IgD-negative memory B cell (primary cell): ENCODE measurements at regions not wholly inside any gene's neighbourhood (a gene's known extent, or its start where the extent isn't known, plus 50 kb on each side); places are given as distances from the start of the nearest gene placed in this dataset.
A peak's percentile ranks its signal among the peaks of the same experiment; 100 is the strongest.
"Not testable (repeated sequence)": the region's sequence is repeated elsewhere in the genome, so short reads cannot be mapped to it uniquely, and the experiment has no call there.

Experiments
- H3K27ac Mint-ChIP-seq, 3 donors: one replicate each; pipeline ENCODE4 v1.8.0; 2020 to 2022; ENCODE audit warnings: mild to moderate bottlenecking in 3 of 3, mixed read lengths in 3 of 3, moderate library complexity in 1 of 3
- H3K27me3 Mint-ChIP-seq: one replicate; pipeline ENCODE4 v1.8.0; 2021; ENCODE audit warnings: mixed read lengths
- H3K36me3 Mint-ChIP-seq: one replicate; pipeline ENCODE4 v1.8.0; 2020; ENCODE audit warnings: mild to moderate bottlenecking, mixed read lengths
- H3K4me1 Mint-ChIP-seq, 3 donors: one replicate each; pipeline ENCODE4 v1.8.0; 2020 to 2022; ENCODE audit warnings: mixed read lengths in 3 of 3, mild to moderate bottlenecking in 1 of 3
- H3K4me3 Mint-ChIP-seq, 4 donors: one replicate each; pipeline ENCODE4 v1.8.0; 2020 to 2022; ENCODE audit warnings: mild to moderate bottlenecking in 4 of 4, mixed read lengths in 4 of 4, moderate library complexity in 3 of 4
- H3K9me3 Mint-ChIP-seq, 3 donors: one replicate each; pipeline ENCODE4 v1.8.0; 2020 to 2021; ENCODE audit warnings: mixed read lengths in 3 of 3, mild to moderate bottlenecking in 1 of 3

DNA sequence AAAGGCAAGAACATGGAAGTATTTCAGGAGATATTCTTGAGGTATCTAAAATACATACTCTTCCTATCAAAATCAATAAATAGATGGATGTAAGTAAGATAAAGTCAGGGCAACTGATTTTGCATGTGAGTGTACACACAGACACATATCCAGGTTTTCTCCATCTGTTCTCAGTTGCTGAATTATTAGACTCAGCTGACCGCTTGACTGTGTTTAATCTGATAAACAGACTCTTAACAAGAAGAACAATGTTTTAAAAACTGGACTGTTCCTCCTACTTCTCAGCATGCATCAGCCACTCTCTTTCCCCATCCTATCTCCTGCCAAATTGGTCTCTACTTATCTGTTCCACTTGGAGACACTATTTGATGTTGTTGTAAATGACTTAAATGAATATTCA, 73.5 kb downstream of the GOLGA8G start:
- peaks cover 0 to 2% (median 0%) of the 10 kb centered on the region in 3 donors for H3K4me1 Mint-ChIP-seq
- peaks cover 14% of the 10 kb centered on the region for H3K27me3 Mint-ChIP-seq
- H3K9me3 Mint-ChIP-seq: peaks cover 0 to 3% (median 0%) of the 10 kb centered on the region in 3 donors
- no peaks in the 10 kb centered on the region for H3K36me3 Mint-ChIP-seq
- no peak overlapping the region for H3K27ac Mint-ChIP-seq
- H3K4me3 Mint-ChIP-seq: no peak overlapping the region

DNA sequence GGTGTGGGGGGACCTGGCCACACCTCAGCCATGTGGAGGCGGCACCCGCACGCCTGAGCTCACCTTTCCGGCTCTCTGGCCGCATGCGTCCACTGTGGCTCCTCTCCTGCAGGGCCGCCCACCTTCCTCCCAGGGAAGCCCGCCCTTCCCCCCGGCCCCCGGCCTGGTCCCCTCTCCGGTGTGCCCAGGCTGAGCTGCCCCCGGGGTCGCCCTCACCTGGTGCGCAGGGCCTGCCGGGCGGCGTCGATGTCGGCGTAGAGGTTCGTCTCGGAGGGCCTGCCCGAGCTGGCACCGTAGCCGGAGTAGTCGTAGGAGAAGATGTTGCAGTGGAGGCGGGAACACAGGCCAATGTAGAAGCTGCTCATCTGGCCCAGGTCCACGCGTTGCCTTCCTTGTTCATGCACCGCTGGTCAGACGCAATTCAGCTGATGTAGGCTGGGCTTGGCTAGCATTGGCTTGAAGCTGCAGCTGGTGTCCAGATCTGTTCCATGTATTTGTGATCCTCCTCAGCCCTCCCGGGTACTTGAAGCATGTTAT, 75.3 kb downstream of the GOLGA8G start:
- H3K27me3 Mint-ChIP-seq: peaks cover 14% of the 10 kb centered on the region
- not testable (repeated sequence) for H3K4me1 Mint-ChIP-seq, H3K4me3 Mint-ChIP-seq, H3K36me3 Mint-ChIP-seq, H3K27ac Mint-ChIP-seq, H3K9me3 Mint-ChIP-seq

DNA sequence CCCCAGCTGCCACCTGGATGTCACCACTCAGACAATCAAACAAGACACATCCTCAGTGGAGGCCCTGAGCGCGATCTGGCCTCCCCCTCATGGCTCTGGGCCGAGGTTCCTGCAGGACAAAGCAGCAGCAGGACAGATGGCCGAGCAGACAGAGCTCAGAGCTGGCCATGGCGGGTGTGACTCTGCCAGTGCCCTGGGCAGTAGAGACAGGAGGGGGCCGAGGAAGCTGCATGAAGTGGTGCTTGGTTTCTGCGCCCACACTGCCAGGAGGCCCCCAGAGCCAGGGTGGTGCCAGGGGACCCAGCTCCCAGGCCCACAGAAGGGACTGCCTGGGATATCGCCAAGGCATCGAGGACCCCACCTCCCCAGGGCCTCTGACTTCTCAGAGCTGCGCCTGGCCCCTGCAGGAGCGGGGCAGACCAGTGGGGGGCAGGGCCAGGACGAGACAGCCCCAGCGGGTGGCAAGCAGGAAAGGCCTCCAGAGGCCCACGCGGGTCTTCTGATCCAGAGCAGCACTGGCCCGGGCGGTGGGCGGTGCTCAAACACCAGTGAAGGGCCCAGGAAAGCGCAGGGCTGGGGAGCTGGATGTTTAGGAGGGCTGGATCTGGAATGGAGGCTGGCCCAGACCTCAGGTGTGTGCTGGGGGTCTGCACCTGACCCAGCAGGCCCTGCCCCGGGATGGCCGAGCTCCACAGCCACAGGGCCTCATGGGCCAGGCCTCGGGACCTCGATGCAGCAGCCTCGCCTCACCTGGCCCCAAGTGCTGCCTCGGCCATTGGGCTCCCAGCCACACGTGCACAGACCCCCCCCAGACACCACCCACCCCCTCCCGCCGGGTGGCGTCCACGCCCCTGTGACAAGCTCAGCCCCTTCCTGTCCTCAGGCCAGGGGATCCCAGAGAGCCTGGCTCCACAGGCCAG, 76.0 kb downstream of the GOLGA8G start:
- Mint-ChIP-seq H3K36me3 (no peaks in the 10 kb centered on the region), H3K27me3 (peaks cover 14% of the 10 kb centered on the region), H3K4me3 (peak overlapping the region in 1 of 4 donors; percentile 63), H3K27ac (no peak overlapping the region), H3K4me1 (peaks cover 0 to 2% (median 0%) of the 10 kb centered on the region in 3 donors), H3K9me3 (peaks cover 0 to 3% (median 0%) of the 10 kb centered on the region in 3 donors)

DNA sequence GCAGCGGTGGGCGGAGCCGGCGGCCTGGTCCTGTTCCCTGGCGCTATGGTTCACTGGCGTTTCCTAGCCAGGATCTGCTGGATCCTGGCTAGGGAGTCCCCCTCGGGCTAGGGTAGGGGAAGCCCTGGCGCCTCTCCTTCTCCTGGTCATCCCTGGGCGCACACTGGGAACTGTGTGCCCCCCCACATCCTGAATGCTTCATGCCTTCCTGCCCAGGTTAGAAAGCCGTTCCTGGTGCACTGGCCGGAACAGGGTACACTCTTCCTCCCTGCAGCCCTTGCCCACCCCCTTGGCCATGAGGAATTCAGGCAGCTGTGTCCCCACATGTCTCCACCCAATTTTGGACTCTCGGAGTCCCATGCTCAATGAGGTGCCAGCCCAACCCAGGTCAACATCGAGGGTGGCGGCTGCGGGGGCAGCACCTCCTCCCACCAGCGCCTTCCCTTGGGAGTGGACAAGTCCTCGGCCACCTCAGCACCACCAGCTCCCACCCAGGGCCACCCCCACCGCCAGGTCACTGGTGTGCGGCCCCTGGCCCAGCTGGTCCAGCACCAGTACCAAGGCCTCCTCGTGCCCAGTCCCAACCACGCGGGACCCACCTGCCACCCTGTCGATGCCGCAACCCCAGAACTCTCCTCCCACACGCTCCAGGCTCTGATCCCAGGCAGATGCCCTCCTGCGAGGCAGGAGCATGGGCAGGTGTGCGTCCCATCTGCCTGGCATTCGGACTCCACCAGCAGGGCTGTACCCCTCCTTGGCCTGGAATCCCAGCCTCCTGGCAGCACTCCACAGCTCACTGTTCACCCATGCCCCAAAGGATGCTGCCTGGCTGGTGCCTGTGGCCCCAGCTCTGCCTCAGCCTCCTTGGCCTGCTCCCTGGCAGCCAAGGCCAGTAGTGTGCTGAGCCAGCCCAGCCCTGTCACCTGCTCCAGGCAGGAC, 77.0 kb downstream of the GOLGA8G start:
- not testable (repeated sequence) for H3K9me3 Mint-ChIP-seq, H3K27ac Mint-ChIP-seq, H3K4me1 Mint-ChIP-seq, H3K36me3 Mint-ChIP-seq
- H3K4me3 Mint-ChIP-seq: peak overlapping the region in 2 of 4 donors; percentile 62 to 63
- H3K27me3 Mint-ChIP-seq: peaks cover 14% of the 10 kb centered on the region

DNA sequence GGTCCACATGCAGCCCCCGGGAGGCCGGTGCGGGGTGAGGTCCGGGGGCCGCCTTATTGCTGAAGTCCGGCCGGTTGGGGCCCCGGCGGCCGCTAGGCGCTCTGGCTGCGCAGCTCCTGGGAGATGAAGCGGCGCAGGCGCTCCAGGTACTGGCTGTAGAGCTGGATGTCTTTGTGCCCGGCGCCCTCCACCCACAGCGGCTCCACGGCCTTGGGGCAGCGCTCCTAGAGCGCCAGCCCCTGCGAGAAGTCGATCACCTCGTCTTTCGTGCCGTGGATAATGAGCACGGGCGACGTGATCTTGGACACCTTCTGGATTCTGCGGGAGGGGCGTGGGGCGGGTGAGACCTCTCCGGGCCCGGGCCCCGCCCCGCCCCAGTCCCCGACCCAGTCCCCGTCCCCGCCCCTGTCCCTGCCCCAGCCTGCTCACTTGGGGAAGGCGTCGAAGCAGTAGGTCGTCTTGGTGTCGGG, 76.3 kb downstream of the GOLGA8F start:
- H3K36me3 Mint-ChIP-seq, H3K4me3 Mint-ChIP-seq, H3K27ac Mint-ChIP-seq, H3K4me1 Mint-ChIP-seq, H3K9me3 Mint-ChIP-seq: not testable (repeated sequence)
- peaks cover 10% of the 10 kb centered on the region for H3K27me3 Mint-ChIP-seq
